ENCODE measurements at regions not wholly inside any gene's neighbourhood (a gene's known extent, or its start where the extent isn't known, plus 50 kb on each side); places are given as distances from the start of the nearest gene placed in this dataset.

DNA sequence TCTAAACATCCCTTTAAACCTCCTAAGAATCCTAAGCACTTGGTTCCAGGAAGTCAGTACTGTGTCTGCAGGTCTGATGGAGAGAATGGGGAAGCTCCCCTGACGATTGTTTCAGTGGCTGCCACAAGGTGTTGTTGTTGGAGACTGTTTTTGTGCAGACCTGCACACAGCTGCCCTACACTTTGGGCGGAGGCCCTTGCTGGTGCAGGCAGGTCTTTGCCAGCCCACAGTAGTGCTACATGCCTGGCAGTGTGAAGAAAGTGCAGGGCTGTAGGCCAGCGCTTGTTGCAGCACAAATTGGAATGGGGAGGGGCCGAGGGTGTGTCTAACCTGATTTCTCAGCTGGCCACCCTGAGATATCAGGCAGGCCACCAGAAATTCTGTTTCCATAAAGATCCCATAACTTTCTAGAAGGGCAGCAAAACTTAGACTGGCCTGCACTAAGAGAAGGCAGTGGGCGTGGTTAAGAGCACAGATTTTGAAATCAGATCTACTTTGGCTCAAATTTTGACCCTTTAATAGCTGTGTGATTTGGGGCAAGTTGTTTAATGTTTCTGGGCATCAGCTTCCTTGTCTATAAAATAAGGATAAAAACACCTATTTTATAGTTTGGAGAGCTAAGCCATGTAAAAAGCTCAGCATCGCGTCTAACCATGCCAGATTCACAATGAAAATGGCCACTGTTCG, 83.7 kb upstream of the SLC1A4 start:
- DNase-seq (no peak), ATAC-seq (ENCODE audit: low read depth) (no peak)
- Histone ChIP-seq H3K79me1 (ENCODE audit: low read depth in 1 of 2, low read length in 2 of 2) (no peaks in the 10 kb centered on the region), H3K27me3 (ENCODE audit: control insufficient read depth, insufficient read depth, low read length) (peaks cover 65% of the 10 kb centered on the region), H3K4me1 (ENCODE audit: control insufficient read depth, insufficient read depth, low read length) (no peaks in the 10 kb centered on the region), H3K27ac (ENCODE audit: insufficient read depth, low read length) (no peak overlapping the region), H3K23ac (ENCODE audit: low read depth, low read length) (no peak overlapping the region), H3K9me3 (ENCODE audit: control insufficient read depth, insufficient read depth, low read length) (no peaks in the 10 kb centered on the region), H4K5ac (ENCODE audit: low read depth, low read length) (no peak overlapping the region), H3K4ac (ENCODE audit: low read depth, low read length) (no peak overlapping the region), H2AK5ac (ENCODE audit: low read depth, low read length) (no peak overlapping the region), H3K9me1 (ENCODE audit: insufficient read depth, low read length) (no peaks in the 10 kb centered on the region), H2BK5ac (ENCODE audit: low read depth, low read length, poor library complexity, severe bottlenecking) (no peak overlapping the region), H3K4me2 (ENCODE audit: low read depth, low read length) (no peak overlapping the region), H2AFZ (replicated peaks; ENCODE audit: low read length, poor library complexity) (no peak overlapping the region), H2BK20ac (ENCODE audit: low read depth, low read length) (no peak overlapping the region), H2AK9ac (replicated peaks; ENCODE audit: low read depth, low read length, poor library complexity) (no peak overlapping the region), H4K20me1 (ENCODE audit: insufficient read depth, low read length) (no peaks in the 10 kb centered on the region), H4K8ac (ENCODE audit: low read depth in 2 of 2, low read length in 2 of 2) (no peak overlapping the region), H3K9ac (ENCODE audit: low read depth, low read length) (no peak overlapping the region), H3K4me3 (ENCODE audit: insufficient read depth, low read depth, low read length) (no peak overlapping the region), H3K14ac (replicated peaks; ENCODE audit: low read depth, low read length) (no peak overlapping the region), H2BK15ac (ENCODE audit: low read depth, low read length) (no peak overlapping the region), H2BK120ac (ENCODE audit: low read depth, low read length) (no peak overlapping the region), H4K91ac (ENCODE audit: insufficient read depth, low read depth, low read length) (no peak overlapping the region), H3K36me3 (ENCODE audit: control insufficient read depth, insufficient read depth, low read length) (no peaks in the 10 kb centered on the region), H3K56ac (ENCODE audit: extremely low read depth, insufficient read depth, low read length) (no peak overlapping the region), H3K18ac (ENCODE audit: low read depth, low read length) (no peak overlapping the region)
- dilution Hi-C loops (cut with HindIII; ENCODE audit: low sequenced_read_pairs, unreplicated experiment) (no loop called here), in situ Hi-C loops (cut with MboI; ENCODE audit: low sequenced_read_pairs) (loop anchor here (25.0 kb wide), 1 partner anchor 257 kb away; no protein-coding TSS in a partner anchor), intact Hi-C loops (cut with micrococcal nuclease) (no loop called here)
- no CpG with 5 or more reads among the region's 8 CpGs for WGBS, 2 experiments (ENCODE audit: extremely low coverage in 2 of 2, insufficient read length in 1 of 2)
- POLR2A ChIA-PET (ENCODE audit: unreplicated experiment), result no interaction called here
- TF ChIP-seq POLR2A (IDR thresholded peaks at IDR 0.05; ENCODE audit: low read depth, low read length), result no peak
- CTCF ChIA-PET, result interaction anchor here (0.6 kb wide), 1 partner anchor 12 kb away, joined by 3 read pairs; no protein-coding TSS in a partner anchor
- no TSS peak for BruUV-seq (replicated peaks)

All from IMR-90 (cell line).